H9 (cell line): ENCODE measurements at regions not wholly inside any gene's neighbourhood (a gene's known extent, or its start where the extent isn't known, plus 50 kb on each side); places are given as distances from the start of the nearest gene placed in this dataset.

Experiments
- DNase-seq: peaks from one replicate; pipeline ENCODE4 v3.0.0-alpha.2; 2017
- H2AFZ ChIP-seq: one replicate; pipeline ENCODE4 v1.6.1; 2013; ENCODE audit warnings: mild to moderate bottlenecking, low read length, control low read depth, moderate library complexity
- H2AK5ac ChIP-seq: 2 replicates; pipeline ENCODE4 v1.6.1; 2013; ENCODE audit warnings: low read length, control low read depth, mixed read lengths; ENCODE audit not compliant: insufficient read length
- H2BK120ac ChIP-seq: one replicate; pipeline ENCODE4 v1.6.1; 2013; ENCODE audit warnings: low read depth, mild to moderate bottlenecking, low read length, control low read depth, inconsistent platforms; ENCODE audit not compliant: poor library complexity, severe bottlenecking
- H2BK12ac ChIP-seq: 2 replicates; pipeline ENCODE4 v1.6.1; 2013; ENCODE audit warnings: low read length, control low read depth, mixed read lengths, low read depth; ENCODE audit not compliant: insufficient read length
- H2BK15ac ChIP-seq: 2 replicates; pipeline ENCODE4 v1.6.1; 2013; ENCODE audit warnings: low read depth, low read length, control low read depth
- H2BK20ac ChIP-seq: one replicate; pipeline ENCODE4 v1.6.1; 2013; ENCODE audit warnings: low read depth, mild to moderate bottlenecking, low read length, control low read depth, inconsistent platforms; ENCODE audit not compliant: poor library complexity, severe bottlenecking
- H2BK5ac ChIP-seq: 2 replicates; pipeline ENCODE4 v1.6.1; 2013; ENCODE audit warnings: low read length, control low read depth, mixed read lengths; ENCODE audit not compliant: insufficient read length
- H3K14ac ChIP-seq: 2 replicates; pipeline ENCODE4 v1.6.1; 2013; ENCODE audit warnings: low read length, control low read depth; ENCODE audit not compliant: insufficient read depth
- H3K18ac ChIP-seq: 2 replicates; pipeline ENCODE4 v1.6.1; 2013; ENCODE audit warnings: low read depth, mild to moderate bottlenecking, mixed read lengths, low read length, control low read depth; ENCODE audit not compliant: insufficient read length
- H3K23ac ChIP-seq: 2 replicates; pipeline ENCODE4 v1.6.1; 2013; ENCODE audit warnings: low read length, control low read depth, mixed read lengths, low read depth; ENCODE audit not compliant: insufficient read length
- H3K23me2 ChIP-seq: 2 replicates; pipeline ENCODE4 v1.6.1; 2013; ENCODE audit warnings: low read depth, mild to moderate bottlenecking, mixed read lengths, low read length, control low read depth; ENCODE audit not compliant: insufficient read length, poor library complexity, severe bottlenecking
- H3K27ac ChIP-seq: 2 replicates; pipeline ENCODE4 v1.5.1; 2013; ENCODE audit warnings: low read length, control low read depth, mixed read lengths, low read depth; ENCODE audit not compliant: insufficient read length
- H3K27me3 ChIP-seq: 2 replicates; pipeline ENCODE4 v1.6.1; 2013; ENCODE audit warnings: low read length, control low read depth, inconsistent platforms; ENCODE audit not compliant: insufficient read depth
- H3K4ac ChIP-seq: 2 replicates; pipeline ENCODE4 v1.6.1; 2013; ENCODE audit warnings: low read depth, mild to moderate bottlenecking, control low read depth, inconsistent platforms, low read length, moderate library complexity
- H3K4me1 ChIP-seq: 2 replicates; pipeline ENCODE4 v1.6.1; 2013; ENCODE audit warnings: low read length, control low read depth, inconsistent platforms; ENCODE audit not compliant: insufficient read depth
- H3K4me2 ChIP-seq: 2 replicates; pipeline ENCODE4 v1.6.1; 2013; ENCODE audit warnings: low read length, control low read depth, mixed read lengths; ENCODE audit not compliant: insufficient read length, insufficient read depth
- H3K56ac ChIP-seq: 2 replicates; pipeline ENCODE4 v1.6.1; 2013; ENCODE audit warnings: low read depth, mild to moderate bottlenecking, mixed read lengths, low read length, control low read depth; ENCODE audit not compliant: insufficient read length
- H3K79me1 ChIP-seq: 2 replicates; pipeline ENCODE4 v1.6.1; 2013; ENCODE audit warnings: low read depth, mild to moderate bottlenecking, moderate library complexity, low read length, control low read depth, inconsistent platforms; ENCODE audit not compliant: insufficient read depth, poor library complexity, severe bottlenecking
- H3K79me2 ChIP-seq: 2 replicates; pipeline ENCODE4 v1.6.1; 2013; ENCODE audit warnings: low read length, control low read depth, inconsistent platforms; ENCODE audit not compliant: insufficient read depth
- H3K9ac ChIP-seq: 2 replicates; pipeline ENCODE4 v1.6.1; 2013; ENCODE audit warnings: low read length, control low read depth, mixed read lengths; ENCODE audit not compliant: insufficient read length; ENCODE audit errors: extremely low read depth
- H3K9me3 ChIP-seq: one replicate; pipeline ENCODE4 v1.6.1; 2013; ENCODE audit warnings: low read depth, low read length, inconsistent platforms; ENCODE audit not compliant: control insufficient read depth
- H3T11ph ChIP-seq: one replicate; pipeline ENCODE4 v1.6.1; 2013; ENCODE audit warnings: mild to moderate bottlenecking, low read length, control low read depth, inconsistent platforms
- H4K20me1 ChIP-seq: one replicate; pipeline ENCODE4 v1.6.1; 2013; ENCODE audit not compliant: control insufficient read depth, insufficient read length, insufficient read depth
- H4K5ac ChIP-seq: 2 replicates; pipeline ENCODE4 v1.6.1; 2013; ENCODE audit warnings: low read depth, mild to moderate bottlenecking, mixed read lengths, low read length, control low read depth; ENCODE audit not compliant: insufficient read length
- H4K8ac ChIP-seq: replicated peaks from 2 replicates; pipeline ENCODE4 v1.6.1; 2013; ENCODE audit warnings: low read length, control low read depth, mixed read lengths, low read depth; ENCODE audit not compliant: insufficient read length
- H4K91ac ChIP-seq: 2 replicates; pipeline ENCODE4 v1.6.1; 2013; ENCODE audit warnings: low read depth, mild to moderate bottlenecking, moderate library complexity, mixed read lengths, low read length, control low read depth; ENCODE audit not compliant: insufficient read length
- H3K27ac Mint-ChIP-seq, 3 experiments: 2 replicates in 2 of 3; 3 replicates in 1 of 3; pipeline ENCODE4 v1.8.0; 2020 to 2021; ENCODE audit warnings: mixed read lengths in 3 of 3, mild to moderate bottlenecking in 1 of 3, moderate library complexity in 1 of 3
- H3K27me3 Mint-ChIP-seq: 2 replicates; pipeline ENCODE4 v1.8.0; 2021; ENCODE audit warnings: low read depth, mild to moderate bottlenecking, moderate library complexity, mixed read lengths
- H3K36me3 Mint-ChIP-seq, 3 experiments: 2 replicates in 2 of 3; 3 replicates in 1 of 3; pipeline ENCODE4 v1.8.0; 2020 to 2021; ENCODE audit warnings: low read depth in 3 of 3, mixed read lengths in 3 of 3; ENCODE audit not compliant: insufficient read depth in 1 of 3
- H3K4me1 Mint-ChIP-seq, 2 experiments: 2 replicates each; pipeline ENCODE4 v1.8.0; 2020; ENCODE audit warnings: mixed read lengths in 2 of 2
- H3K4me3 Mint-ChIP-seq, 2 experiments: 2 replicates in 1 of 2; 3 replicates in 1 of 2; pipeline ENCODE4 v1.8.0; 2020 to 2021; ENCODE audit warnings: mild to moderate bottlenecking in 2 of 2, mixed read lengths in 2 of 2, moderate library complexity in 1 of 2
- H3K9me3 Mint-ChIP-seq, 2 experiments: 2 replicates in 1 of 2; 3 replicates in 1 of 2; pipeline ENCODE4 v1.8.0; 2020; ENCODE audit warnings: mild to moderate bottlenecking in 2 of 2, mixed read lengths in 2 of 2, moderate library complexity in 1 of 2
- WGBS: extraction: QIAGEN DNeasy Blood & Tissue Kit; methylation state at CpG from one replicate; pipeline ENCODE4 v1.1.7; 2013; ENCODE audit warnings: missing lambda C conversion rate, low lambda C conversion rate, mixed read lengths; ENCODE audit not compliant: insufficient read length; ENCODE audit errors: extremely low coverage; 5-methylcytosine and 5-hydroxymethylcytosine counted together
- TF ChIP-seq, protein P1 (sequence below): fragments of 200-600 bp; sonication (generic); conservative IDR thresholded peaks from 3 replicates; pipeline ENCODE4 v1.8.0; 2021; ENCODE audit warnings: antibody characterized with exemption, mild to moderate bottlenecking

DNA sequence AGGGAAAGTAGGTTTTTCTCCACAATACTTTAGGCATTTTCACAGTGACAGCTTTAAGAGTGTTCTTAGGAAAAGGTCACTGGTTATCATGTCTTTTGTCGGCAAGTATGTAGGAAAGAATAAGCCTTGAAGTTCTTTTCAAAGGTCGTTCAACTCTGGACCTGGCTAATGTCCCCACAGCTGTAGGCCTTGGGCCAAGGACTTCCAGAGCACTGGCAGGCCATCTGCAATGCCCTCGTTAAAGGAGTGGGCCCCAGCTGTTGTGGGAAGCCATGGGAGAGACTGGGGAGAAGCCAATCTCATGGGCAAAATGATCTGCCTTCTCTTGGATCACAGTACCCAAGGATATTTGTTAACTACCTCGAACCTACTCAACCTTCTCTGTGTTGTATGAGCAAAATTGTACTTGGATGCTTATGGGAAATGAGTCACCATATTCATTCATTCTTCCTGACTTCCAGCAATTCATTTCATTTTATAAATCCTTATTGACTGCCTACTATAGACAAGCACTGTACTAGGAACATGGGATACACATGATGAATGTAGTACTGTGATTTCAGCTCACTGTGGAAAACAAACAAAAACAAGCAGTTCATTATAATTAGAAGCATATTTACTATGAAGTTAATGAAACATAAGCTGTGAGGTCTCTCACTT lies 141.1 kb upstream of the KIT start:
- Histone ChIP-seq H2BK5ac (no peak overlapping the region), H3K18ac (no peak overlapping the region), H2BK120ac (no peak overlapping the region), H4K20me1 (no peaks in the 10 kb centered on the region), H4K8ac (no peak overlapping the region), H3K56ac (no peak overlapping the region), H2AK5ac (no peak overlapping the region), H3T11ph (no peak overlapping the region), H4K5ac (no peak overlapping the region), H2BK15ac (no peak overlapping the region), H3K79me1 (no peaks in the 10 kb centered on the region), H3K9ac (no peak overlapping the region), H3K27ac (no peak overlapping the region), H3K4me1 (no peaks in the 10 kb centered on the region), H2AFZ (no peak overlapping the region), H3K4me2 (no peak overlapping the region), H2BK20ac (no peak overlapping the region), H3K27me3 (no peaks in the 10 kb centered on the region), H2BK12ac (no peak overlapping the region), H3K23ac (no peak overlapping the region), H4K91ac (no peak overlapping the region), H3K4ac (no peak overlapping the region), H3K23me2 (no peaks in the 10 kb centered on the region), H3K79me2 (no peaks in the 10 kb centered on the region), H3K9me3 (no peaks in the 10 kb centered on the region), H3K14ac (no peak overlapping the region)
- Mint-ChIP-seq H3K9me3 (peaks cover 0 to 2% of the 10 kb centered on the region in 2 experiments; a peak in 2 of 5 replicates), H3K27ac (no peak overlapping the region), H3K4me1 (peaks cover 4 to 6% of the 10 kb centered on the region in 2 experiments; a peak in 3 of 4 replicates), H3K27me3 (peaks cover 3% of the 10 kb centered on the region; the same call in 1 of the 2 replicates), H3K36me3 (no peaks in the 10 kb centered on the region; a peak in 1 of 7 replicates), H3K4me3 (no peak overlapping the region)
- no CpG with 5 or more reads among the region's 4 CpGs for WGBS
- DNase-seq = no peak
- TF ChIP-seq, protein P1, sequence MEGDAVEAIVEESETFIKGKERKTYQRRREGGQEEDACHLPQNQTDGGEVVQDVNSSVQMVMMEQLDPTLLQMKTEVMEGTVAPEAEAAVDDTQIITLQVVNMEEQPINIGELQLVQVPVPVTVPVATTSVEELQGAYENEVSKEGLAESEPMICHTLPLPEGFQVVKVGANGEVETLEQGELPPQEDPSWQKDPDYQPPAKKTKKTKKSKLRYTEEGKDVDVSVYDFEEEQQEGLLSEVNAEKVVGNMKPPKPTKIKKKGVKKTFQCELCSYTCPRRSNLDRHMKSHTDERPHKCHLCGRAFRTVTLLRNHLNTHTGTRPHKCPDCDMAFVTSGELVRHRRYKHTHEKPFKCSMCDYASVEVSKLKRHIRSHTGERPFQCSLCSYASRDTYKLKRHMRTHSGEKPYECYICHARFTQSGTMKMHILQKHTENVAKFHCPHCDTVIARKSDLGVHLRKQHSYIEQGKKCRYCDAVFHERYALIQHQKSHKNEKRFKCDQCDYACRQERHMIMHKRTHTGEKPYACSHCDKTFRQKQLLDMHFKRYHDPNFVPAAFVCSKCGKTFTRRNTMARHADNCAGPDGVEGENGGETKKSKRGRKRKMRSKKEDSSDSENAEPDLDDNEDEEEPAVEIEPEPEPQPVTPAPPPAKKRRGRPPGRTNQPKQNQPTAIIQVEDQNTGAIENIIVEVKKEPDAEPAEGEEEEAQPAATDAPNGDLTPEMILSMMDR = no peak
